Pancreas (tissue), 10 donors: ENCODE measurements at regions not wholly inside any gene's neighbourhood (a gene's known extent, or its start where the extent isn't known, plus 50 kb on each side); places are given as distances from the start of the nearest gene placed in this dataset.

Experiments used
- ATAC-seq, 4 donors: fragments of 200-7000 bp; cut with Tn5 transposase; one replicate each; pipeline versions ENCODE4 v1.8.0 to v1.9.1; 2020; ENCODE audit warnings: mild to moderate bottlenecking in 4 of 4, moderate library complexity in 4 of 4
- DNase-seq, 6 donors: peaks; one replicate each; pipeline ENCODE4 v3.0.0-alpha.2; 2020
- FAIRE-seq: peaks from 2 replicates; lab custom pipeline; 2012; peaks lifted over from hg19 to GRCh38; lab: Jason Lieb, UNC
- H3K27ac ChIP-seq, 4 donors: fragments of 200-600 bp; sonication (generic); 1 replicate in 3 of 4; 2 replicates in 1 of 4; pipeline versions ENCODE4 v1.5.0 to v1.8.0; 2020
- H3K27me3 ChIP-seq, 4 donors: fragments of 200-600 bp; one replicate each; pipeline ENCODE4 v1.8.0; 2021
- H3K36me3 ChIP-seq, 3 donors: fragments of 200-600 bp; sonication (generic) in 1 of 3; one replicate each; pipeline versions ENCODE4 v1.5.0 to v1.8.0; 2020 to 2021
- H3K4me1 ChIP-seq, 3 donors: fragments of 200-600 bp; one replicate each; pipeline ENCODE4 v1.8.0; 2021
- H3K4me3 ChIP-seq, 4 donors: fragments of 200-600 bp; sonication (generic) in 2 of 4; one replicate each; pipeline versions ENCODE4 v1.5.0 to v1.8.0; 2020 to 2021
- H3K9me3 ChIP-seq, 4 donors: fragments of 200-600 bp; one replicate each; pipeline ENCODE4 v1.8.0; 2021
- CTCF ChIP-seq, 4 donors: fragments of 200-600 bp; sonication (generic) in 3 of 4; IDR thresholded peaks; one replicate each; pipeline versions ENCODE4 v1.5.0 to v1.8.0; 2021; ENCODE audit warnings: antibody characterized with exemption in 4 of 4
- WGBS, 2 donors: extraction: QIAGEN DNeasy Blood & Tissue Kit; methylation state at CpG; one replicate each; pipeline ENCODE4 v1.1.7; 2013; 5-methylcytosine and 5-hydroxymethylcytosine counted together
- intact Hi-C, 3 donors: fragments of 100-400 bp; cut with DNase I; formaldehyde crosslinking; loops; one replicate each; pipeline versions ENCODE4 v1.11.1 to v1.14.2; 2022
- donor health status: healthy with polysubstance abuse.
- donor health status: DM: no; HTN: no; CAD: no; lungs with moderate emphysema.
- donor health status: DM: no; HTN: no; CAD: no.
- donor health status: control.
- donor health status: control.
- donor health status: Bipolar disorder and iron deficiency.
- donor health status: DM: yes; HTN: yes; CAD: no.
- donor health status: DM: no; HTN: no; CAD: no.
- donor health status: DM: no; HTN: no; CAD: no.
- donor health status: DM: yes; HTN: yes; CAD: no.

- Histone ChIP-seq H3K9me3 (no peaks in the 10 kb centered on the region), H3K4me1 (peaks cover 0 to 6% (median 0%) of the 10 kb centered on the region in 3 donors), H3K27me3 (no peaks in the 10 kb centered on the region), H3K27ac (no peak overlapping the region), H3K4me3 (no peak overlapping the region), H3K36me3 (no peaks in the 10 kb centered on the region)
- no peak for TF ChIP-seq CTCF (IDR thresholded peaks at IDR 0.05)
- intact Hi-C loops = no loop called here
- DNase-seq (no peak), ATAC-seq (no peak), FAIRE-seq (no peak)
- 83 to 91% methylated on average over 7 of the region's 7 CpGs for WGBS, 2 donors
These were observed 117.2 kb upstream of the BMAL1 start for GRCh38 chr11:13160346-13160745.

- WGBS, 2 donors = 79 to 83% methylated on average over 4 of the region's 4 CpGs
- Histone ChIP-seq H3K4me3 (no peak overlapping the region), H3K36me3 (no peaks in the 10 kb centered on the region), H3K9me3 (no peaks in the 10 kb centered on the region), H3K27ac (no peak overlapping the region), H3K4me1 (peaks cover 0 to 6% (median 0%) of the 10 kb centered on the region in 3 donors), H3K27me3 (no peaks in the 10 kb centered on the region)
- no peak for TF ChIP-seq CTCF (IDR thresholded peaks at IDR 0.05)
- DNase-seq (no peak), ATAC-seq (peak in 1 of 4 donors; percentile 27), FAIRE-seq (no peak)
- intact Hi-C loops = no loop called here
These were observed 116.8 kb upstream of the BMAL1 start for GRCh38 chr11:13160806-13161205.

- FAIRE-seq = no peak
- intact Hi-C loops = no loop called here
These were observed 114.4 kb upstream of the BMAL1 start for GRCh38 chr11:13163158-13163557.

GRCh38 chr11:13166036-13166435 is 111.6 kb upstream of the BMAL1 start:
- no peak for TF ChIP-seq CTCF (IDR thresholded peaks at IDR 0.05)
- H3K36me3 ChIP-seq = no peaks in the 10 kb centered on the region
- no peak overlapping the region for H3K4me3 ChIP-seq
- WGBS, 2 donors = 95 to 100% methylated on average over 1 of the region's 1 CpG
- intact Hi-C loops = no loop called here
- peaks cover 0 to 6% (median 0%) of the 10 kb centered on the region in 3 donors for H3K4me1 ChIP-seq
- FAIRE-seq (no peak), ATAC-seq (no peak), DNase-seq (no peak)
- H3K27ac ChIP-seq = no peak overlapping the region
- no peaks in the 10 kb centered on the region for H3K9me3 ChIP-seq
- no peaks in the 10 kb centered on the region for H3K27me3 ChIP-seq

More at GRCh38 chr11:13163158-13163557, 114.4 kb upstream of the BMAL1 start:
- Histone ChIP-seq H3K4me1 (peaks cover 0 to 6% (median 0%) of the 10 kb centered on the region in 3 donors), H3K27ac (no peak overlapping the region), H3K9me3 (no peaks in the 10 kb centered on the region), H3K27me3 (no peaks in the 10 kb centered on the region), H3K4me3 (no peak overlapping the region), H3K36me3 (no peaks in the 10 kb centered on the region)
- TF ChIP-seq CTCF (IDR thresholded peaks at IDR 0.05) = no peak
- WGBS, 2 donors = 70% methylated on average over 2 of the region's 2 CpGs
- ATAC-seq (no peak), DNase-seq (no peak)

GRCh38 chr11:13168271-13168670 is 109.3 kb upstream of the BMAL1 start:
- Histone ChIP-seq H3K4me3 (no peak overlapping the region), H3K36me3 (no peaks in the 10 kb centered on the region), H3K27ac (no peak overlapping the region), H3K9me3 (no peaks in the 10 kb centered on the region), H3K27me3 (no peaks in the 10 kb centered on the region), H3K4me1 (no peaks in the 10 kb centered on the region)
- DNase-seq (no peak), ATAC-seq (peak in 2 of 4 donors; percentile 8 to 60), FAIRE-seq (no peak)
- no peak for TF ChIP-seq CTCF (IDR thresholded peaks at IDR 0.05)
- intact Hi-C loops = no loop called here
- WGBS, 2 donors = 59 to 60% methylated on average over 4 of the region's 4 CpGs
